Stimulated activated CD4-positive, alpha-beta T cell treated with anti-CD3 and anti-CD28 coated beads, Interleukin-4, amount 100 ng/mL, for 4 hours (primary cell): ENCODE measurements at regions not wholly inside any gene's neighbourhood (a gene's known extent, or its start where the extent isn't known, plus 50 kb on each side); places are given as distances from the start of the nearest gene placed in this dataset.

Experiments used
- DNase-seq, 2 experiments: peaks; one replicate each; pipeline ENCODE4 v3.0.0-alpha.2; 2020

DNA sequence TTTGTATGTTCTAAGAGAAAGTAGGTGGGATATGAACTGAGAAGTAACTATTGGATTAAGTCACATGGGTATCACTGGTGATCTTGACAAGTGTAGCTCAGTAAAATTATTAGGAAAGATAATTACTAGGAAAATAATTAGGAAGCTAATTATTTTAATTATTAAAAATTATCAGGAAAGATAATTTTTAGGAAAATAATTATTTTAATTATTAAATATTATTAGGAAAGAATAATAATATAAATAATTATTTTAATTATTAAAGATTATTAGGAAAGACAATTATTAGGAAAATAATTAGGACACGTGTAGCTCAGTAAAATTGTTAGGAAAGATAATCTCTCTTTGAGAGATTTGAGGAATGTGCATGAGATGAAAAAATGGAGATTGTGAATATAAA lies 623.4 kb upstream of the PIK3C3 start:
- DNase-seq = no peak

DNA sequence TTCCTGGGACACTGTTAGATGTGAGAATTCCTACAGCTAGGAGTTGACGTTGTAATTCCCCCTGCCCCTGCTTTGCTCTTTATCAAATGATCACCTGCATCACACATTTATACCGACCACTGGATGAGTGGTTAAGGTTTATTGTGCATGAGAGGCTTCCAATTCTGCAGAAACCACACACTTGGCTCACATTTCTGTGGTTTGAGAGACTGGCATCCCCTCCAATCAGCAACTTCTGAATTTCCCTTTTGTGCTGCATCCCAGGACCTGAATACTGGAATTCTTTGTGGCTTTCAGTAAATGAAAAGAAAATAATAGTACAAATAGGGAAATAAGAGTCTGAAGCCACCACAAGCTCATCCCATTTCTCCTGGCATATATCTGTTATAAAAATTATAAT lies 628.7 kb upstream of the PIK3C3 start:
- no peak for DNase-seq

DNA sequence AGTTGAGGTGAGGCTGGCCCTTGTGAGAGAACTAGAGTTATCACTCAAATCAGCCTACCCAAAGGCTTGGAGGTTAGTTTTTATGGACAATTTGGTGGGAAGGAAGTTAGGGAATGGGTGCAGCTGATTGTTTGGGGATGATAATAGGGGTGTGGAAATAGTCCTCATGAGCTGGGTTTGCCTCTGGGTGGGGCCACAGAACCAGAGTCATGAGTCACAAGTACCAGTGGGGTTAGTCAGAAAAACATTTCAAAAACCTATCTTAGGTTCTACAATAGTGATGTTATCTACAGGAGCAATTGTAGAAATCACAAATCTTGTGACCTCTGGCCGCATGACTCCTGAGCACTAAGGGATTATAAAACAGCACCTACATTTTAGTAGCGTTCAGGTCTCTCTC lies 630.1 kb upstream of the PIK3C3 start:
- DNase-seq = no peak

DNA sequence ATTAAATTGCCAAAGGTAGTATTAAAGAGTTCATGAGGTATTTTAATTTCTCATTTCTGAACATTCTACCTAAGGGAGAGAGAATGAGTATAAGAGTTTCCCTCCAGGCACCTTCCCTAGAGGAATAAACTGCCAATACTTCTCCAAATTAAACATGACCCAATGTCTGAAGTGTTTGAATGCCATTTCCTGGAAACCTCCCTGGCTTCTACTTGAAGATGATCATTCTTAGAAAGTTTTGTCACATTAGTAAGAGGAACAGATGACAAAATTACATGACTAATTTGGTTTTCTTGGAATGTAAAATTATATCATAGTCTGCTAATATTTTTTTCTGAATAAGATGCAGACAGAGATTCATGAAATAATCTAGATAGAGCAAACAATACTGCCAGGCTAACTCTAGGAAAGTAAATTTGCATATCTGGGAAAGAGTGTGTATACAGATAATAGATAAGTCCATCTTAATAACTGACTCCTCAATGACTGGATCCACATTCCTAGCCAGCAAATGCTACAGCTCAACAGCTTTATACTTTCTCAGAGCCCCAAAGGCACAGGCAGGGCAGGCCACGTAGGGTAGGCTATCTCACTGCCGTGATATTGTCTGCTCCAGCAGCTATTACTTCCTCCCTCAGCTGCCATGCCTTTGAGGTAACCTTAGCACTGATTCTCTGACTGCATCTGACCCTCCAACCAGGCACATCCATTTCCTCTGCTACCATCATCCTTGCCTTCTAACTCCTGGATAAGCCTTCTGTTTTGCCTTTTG lies 630.8 kb upstream of the PIK3C3 start:
- DNase-seq = no peak

DNA sequence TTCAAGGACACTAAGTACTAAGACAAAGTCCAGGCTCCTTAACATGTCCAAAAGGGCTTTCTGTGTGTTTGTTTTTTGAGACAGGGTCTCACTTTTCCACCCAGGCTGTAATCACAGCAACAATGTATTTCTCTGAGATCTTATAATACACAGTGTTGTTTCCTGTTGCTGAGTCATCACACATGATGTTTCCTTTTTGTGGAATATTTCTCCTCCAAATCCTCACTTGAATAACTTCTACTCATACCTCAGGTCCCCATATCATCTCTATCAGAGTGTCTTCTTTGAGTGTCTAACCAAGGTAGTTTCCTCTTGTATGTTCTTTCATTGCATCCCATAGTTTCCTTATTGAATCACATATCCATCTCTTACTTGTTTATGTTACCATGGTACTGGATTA lies 632.0 kb upstream of the PIK3C3 start:
- DNase-seq = no peak

DNA sequence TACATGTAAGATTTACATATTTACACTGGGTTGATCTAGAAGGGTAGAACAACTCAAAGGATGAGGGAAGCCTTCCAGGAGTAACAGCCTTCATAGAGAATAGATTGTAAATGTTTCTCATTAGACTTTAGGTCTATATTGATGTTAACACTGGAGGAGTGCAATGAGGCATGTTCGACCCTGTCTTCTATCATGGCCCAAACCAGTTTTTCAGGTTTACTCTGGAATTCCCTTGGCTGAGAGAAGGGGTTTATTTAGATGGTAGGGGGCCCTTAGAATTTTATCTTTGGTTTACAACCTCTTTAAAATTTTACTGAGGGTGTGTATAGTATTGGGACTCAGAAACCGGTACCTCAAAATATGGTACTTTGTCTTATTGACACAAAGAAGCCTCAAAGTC lies 634.9 kb upstream of the PIK3C3 start:
- DNase-seq = no peak

DNA sequence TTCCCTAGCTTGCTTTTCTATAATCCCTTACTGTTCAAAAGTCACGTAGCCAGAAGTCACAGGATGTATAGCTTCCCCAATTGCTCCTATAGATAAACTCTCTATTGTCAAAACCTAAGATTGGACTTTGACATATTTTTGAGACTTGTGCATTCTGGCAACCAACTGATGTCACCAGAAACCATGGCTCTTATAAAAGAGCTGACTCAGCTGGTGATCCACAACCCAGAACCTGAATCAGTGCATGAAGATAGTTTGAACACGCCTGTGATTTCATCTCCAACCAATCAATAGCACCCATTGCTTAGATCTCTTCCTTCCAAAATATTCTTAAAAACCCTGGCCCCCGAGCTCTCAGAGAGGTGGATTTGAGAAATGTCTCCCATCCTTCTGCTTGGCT lies 639.9 kb upstream of the PIK3C3 start:
- no peak for DNase-seq

DNA sequence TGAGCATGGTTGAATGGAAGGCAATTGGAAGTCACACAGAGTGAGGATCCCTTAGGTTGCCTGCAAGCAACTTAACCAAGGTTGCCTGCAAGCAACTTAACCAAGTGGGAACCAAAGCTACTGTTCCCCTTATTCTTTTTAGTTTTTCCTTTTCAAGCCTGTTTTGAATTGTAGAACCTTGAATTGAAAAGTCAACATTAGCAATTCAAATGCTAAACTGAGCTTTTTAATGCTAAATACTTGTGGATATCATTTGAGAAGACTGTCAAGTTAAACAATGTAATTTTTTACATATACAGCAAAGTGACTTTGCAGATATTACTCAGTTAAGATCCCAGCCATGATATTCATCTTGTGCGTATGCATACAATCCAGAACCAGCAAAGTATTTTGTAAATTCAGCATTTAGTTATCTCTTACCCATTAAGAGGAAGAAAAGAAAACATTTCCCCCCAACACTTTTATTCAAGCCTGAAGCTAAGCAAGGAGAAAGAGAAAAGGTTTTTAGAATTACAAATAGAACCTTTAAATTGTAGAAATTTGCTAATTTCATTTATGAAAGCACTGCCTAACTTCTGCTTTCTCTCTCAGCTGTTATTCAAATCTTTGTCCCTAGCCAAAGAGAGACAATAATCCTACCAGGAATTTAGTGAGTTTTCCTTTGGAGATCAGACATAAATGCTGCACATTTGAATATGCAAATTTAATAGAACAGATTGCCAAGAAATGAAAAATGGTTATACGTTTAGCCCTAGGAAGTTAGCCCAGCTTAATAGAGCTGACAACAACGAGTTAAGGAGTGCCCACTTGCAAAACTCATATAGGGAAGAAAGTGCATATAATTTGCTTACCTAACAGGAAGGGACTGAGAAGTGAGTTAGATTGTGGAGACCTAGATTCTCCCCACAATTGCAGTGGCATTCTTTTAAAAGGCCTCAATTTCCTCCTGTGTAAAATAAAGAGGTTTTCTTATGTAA lies 643.2 kb upstream of the PIK3C3 start:
- DNase-seq = no peak

DNA sequence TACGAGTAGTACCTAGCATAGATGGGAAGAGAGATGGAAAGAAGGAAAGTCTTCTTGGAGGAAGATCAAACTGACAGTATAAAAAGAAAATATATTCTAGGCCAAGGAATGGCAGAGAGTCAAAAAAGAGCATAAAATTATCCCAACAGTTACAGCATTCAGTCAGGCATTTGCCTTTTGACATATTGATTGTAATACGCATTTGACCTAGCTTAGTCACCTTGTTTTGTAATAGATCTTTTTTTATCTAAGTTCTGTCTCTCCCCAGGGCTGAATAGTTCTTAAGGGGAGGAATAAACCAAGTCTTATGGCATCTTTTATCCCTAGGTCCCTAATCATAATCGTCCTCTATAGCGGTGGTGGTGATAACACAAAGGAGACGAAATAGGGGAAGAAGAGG lies 657.3 kb upstream of the PIK3C3 start:
- DNase-seq = no peak

DNA sequence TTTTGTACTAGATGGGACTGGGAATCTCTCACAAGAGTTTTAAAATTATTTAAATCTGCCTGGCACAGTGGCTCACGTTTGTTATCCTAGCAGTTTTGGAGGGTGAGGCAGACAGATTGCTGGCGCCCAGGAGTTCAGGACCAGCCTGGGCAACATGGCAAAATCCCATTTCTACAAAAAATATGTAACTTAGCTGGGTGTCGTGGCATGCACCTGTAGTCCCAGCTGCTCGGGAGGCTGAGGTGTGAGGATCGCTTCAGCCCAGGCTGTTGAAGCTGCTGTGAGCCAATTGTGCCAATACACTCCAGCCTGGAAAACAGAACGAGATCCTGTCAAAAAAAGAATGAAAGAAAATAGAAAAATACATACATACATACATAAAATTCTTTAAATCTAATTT lies 685.7 kb upstream of the PIK3C3 start:
- DNase-seq = no peak

DNA sequence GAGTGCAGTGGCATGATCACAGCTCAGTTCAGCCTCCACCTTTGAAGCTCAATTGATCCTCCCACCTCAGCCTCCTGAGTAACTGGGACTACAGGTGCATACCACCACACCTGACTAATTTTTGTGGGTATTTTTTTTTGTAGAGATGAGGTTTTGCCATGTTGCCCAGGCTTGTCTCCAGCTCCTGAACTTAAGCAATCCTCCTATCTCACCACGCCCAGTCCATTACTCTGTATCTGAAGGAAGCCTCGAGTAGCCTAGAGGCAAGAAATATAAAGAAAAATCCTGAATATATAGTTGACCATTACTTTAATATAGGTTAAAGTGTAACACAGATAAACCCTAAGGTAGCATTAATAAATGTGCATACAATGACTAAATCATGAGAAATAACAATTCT lies 686.8 kb upstream of the PIK3C3 start:
- DNase-seq = no peak

DNA sequence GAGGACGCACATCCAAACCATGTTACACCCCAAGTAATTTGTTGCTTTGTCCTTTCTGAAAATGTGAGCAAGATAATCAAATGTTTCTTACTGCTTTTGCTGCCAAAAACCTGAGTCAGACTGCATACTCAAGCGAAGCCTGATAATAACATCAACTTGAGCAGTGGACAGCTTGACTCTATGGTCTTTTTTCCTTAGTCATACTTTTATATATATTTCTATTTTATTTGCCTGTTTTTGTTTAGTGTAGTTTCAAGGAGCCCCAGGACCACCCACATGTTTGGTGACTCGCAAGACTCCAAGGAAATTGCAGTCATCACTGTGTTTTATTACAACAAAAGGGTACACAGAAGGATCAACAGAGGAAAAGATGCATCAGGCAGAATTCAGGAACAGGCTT lies 688.4 kb upstream of the PIK3C3 start:
- DNase-seq = no peak

DNA sequence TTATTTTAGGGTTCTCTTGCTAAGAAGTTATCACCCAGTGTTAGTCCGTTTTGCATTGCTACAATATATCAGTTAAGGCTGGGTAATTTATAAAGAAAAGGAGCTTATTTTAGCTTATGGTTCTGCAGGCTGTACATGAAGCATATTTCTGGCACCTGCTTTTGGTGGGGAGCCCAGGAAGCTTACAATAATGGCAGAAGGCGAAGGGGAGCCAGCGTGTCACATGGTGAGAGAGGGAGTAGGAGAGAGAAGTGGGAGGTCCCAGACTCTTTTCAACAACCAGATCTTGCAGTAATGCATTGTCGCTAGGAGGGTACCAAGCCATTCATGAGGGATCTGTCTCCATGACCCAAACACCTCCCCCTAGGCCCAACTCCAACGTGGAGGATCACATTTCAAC lies 688.8 kb upstream of the PIK3C3 start:
- DNase-seq = no peak

DNA sequence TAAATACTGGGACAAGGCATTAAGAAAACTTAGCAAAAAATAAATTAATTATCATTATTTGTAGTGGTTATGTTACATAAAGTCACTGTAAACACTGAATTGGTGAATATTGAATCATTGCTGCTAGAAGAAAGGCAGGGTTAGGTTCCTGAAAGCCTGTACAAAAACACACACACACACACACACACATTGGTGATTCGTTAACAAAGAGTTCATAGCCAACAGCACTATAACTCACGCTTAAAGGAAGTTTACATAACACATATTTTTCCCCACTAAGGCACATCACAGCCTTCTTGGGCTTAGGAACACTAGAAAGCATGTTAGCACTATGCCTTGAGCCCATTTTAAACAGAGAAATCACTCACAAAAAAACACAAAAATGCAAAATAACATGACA lies 690.0 kb upstream of the PIK3C3 start:
- DNase-seq = no peak

DNA sequence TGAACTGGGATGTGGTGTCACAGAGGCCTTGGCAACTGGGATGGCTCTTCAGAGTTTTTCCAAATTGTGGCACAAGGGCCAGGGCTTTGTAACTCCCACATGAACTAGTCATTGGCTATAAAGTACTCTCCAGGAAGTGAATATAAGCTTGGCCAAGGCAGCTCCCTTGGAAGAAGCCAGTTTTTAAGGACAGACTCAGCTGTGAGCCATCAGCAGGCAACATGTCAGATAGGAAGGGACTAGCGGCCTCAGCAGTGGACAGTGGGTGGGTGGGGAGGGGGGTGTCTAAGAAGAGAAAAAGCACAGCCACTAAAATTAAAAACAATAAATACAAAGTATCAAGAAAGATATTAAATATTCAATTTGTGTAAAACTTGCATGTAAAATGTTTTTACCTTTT lies 691.1 kb upstream of the PIK3C3 start:
- no peak for DNase-seq

DNA sequence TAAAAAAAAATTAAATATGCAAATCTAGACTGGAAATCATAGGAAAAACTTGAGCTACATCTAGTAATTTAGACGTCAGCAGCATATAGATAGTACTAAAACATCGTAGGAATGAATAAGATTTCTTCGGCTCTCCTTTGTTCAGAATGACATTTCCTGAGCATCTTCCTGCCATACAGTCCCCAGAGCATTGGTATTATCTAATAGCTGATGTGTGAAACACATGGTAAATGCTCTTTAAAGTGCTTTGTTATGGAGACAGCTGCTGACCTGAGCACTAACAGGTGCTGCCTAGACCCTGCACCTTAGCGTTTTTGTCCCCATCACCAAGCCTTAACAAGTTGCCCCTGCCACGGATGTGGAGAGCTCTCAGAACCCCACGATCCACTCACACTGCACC lies 692.3 kb upstream of the PIK3C3 start:
- DNase-seq = no peak

DNA sequence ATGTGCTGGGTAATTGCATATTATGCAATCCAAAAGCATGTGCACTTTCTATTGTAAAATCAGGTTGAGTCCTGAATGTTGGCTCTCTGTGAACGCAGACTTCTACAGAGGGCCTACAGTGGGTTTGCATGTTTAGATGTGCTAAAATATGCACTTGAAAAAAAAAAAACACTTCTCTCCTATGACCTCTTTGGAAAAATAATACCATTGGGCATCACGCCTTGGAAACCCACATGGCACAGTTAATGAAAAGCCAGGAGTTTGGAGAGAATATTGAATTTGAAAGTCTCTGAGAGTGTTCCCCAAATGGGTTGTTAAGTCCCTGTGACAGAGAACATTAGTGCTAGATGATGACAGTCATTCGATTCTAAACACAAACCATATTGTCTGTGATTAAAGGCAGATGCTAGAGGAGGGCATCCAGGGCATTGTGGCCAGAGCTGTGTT lies 710.4 kb upstream of the PIK3C3 start:
- DNase-seq = no peak

DNA sequence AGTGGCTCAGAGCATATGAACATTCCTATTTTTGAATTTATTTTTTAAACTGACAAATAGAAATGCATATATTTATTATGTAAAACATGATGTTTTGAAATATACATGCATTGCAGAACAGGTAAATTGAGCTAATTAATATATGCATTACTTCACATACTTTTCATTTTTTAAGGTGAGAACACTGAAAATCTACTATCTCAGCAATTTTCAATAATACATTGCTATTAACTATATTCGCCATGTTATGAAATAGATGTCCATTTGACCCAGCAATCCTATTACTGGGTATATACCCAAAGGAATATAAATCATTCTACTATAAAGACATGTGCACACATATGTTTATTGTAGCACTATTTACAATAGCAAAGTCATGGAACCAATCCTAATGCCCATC lies 717.7 kb upstream of the PIK3C3 start:
- DNase-seq = no peak

DNA sequence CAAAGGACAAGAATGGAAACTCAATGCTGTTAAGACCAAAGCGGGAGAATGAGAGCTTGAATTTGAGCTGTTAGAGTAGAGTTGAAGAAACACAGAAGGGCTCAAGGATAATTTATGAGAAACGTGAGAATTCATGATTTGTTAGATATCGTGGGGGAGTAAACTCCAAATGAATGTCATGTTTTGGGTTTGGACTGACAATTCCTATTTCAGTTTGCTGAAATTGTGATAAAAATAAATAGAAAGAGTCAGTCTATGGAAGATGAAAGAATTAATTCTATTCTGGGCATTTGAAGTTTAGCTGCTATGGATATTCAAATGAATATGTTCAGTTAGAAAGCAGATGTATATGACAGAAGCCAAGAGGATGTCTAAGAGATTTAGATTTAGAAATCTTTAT lies 723.4 kb upstream of the PIK3C3 start:
- DNase-seq = no peak

DNA sequence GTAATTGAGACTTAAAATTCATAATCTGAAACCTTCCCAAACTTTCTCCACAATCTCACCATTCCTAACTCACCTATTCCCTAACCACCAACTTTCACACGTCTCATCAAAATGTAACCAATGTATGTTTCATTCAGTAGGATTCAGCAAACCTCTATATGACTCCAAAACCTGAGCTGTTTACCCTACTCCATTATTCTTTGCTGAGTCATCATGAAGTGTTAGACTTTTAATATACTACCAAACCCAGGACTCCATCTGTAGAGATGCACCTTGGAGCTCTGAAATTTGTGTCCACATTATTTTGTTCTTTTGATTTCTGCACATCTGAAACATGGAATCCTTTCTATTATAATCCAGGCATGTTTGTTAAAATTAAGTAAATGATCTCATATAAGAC lies 727.0 kb upstream of the PIK3C3 start:
- no peak for DNase-seq

DNA sequence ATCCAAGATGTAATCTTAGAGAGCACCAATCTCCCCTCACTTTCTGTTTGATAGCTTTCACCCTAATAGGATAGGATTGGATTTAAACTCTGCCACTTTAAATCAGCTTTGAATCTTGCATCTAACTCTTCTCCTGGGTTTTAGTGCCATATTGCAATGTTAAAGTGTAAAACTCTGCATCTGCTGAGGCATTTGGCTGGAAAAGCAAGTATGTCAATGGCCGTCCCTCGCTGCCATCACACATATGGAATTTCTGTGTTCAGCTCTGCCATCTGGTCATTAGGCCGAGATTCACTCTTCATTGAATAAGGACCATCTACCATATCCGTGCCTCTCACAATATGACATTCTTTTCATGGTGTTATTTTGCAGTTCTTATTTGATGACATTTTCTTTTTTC lies 728.1 kb upstream of the PIK3C3 start:
- no peak for DNase-seq

DNA sequence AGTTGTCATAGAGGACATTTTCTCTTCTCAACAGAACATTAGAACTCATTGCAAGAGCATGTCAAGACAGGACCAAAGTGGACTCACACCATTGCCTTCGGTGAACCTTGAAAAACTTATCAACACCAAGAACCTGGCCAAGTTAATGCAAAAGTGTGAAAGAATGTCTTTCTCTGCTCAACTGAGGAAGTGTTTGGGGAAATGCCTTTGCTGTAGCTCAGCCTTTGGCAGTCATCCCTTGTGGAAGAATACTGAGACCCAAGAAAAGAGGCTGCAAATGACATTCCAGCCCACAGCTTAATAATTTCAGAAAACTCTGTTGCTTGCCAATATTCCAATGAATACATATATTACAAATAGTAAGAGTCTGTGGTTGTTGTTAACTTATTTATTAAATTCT lies 728.8 kb upstream of the PIK3C3 start:
- DNase-seq = no peak

DNA sequence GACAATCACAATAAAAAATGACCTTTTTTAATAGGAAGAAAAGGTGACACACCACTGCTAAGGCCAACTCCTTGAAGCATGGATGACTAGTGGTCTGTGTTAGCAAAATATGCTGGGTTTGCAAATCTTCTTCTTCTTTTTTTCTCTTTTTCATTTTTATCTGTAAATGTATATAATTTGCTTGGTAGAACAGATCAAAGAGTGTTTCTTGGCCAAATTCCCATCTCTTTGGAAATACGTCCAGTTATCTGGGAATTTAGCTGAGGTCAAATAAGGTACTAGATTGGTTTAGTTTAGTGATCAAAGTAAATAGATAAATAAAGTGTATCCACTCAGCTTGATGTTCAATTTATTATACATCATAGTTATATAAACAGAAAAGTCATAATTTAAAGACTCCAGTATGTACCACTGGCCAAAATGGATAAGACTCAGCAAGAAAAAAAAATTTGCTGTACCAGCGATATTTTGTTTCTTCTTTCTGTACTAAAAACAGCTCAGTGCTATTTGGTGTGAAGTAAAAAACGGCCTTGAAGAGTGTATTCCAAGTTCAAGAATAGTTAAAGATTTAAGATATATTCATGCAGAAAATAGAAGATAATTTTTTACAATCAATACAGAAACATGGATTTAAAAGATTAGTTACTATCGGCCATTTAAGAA lies 738.6 kb upstream of the PIK3C3 start:
- no peak for DNase-seq

DNA sequence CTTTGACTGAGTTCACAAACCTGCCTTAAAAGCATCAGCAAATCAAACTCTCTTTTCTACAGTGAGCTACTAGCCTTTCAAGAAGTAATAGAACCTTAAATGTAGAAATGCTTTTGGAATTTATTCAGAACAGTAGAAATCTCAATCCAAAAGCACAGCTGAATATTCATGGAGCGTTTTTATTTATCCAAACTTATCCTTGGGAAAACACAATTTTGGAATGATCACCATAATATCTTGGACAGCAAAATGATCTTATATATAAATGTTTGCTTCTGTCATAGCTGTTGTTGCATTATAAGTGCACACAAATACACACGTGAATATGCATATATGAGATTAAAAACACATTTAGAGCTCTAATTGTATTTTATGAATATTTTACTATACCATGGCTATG lies 747.3 kb upstream of the PIK3C3 start:
- DNase-seq = no peak
